GM10266 (cell line): ENCODE measurements at regions not wholly inside any gene's neighbourhood (a gene's known extent, or its start where the extent isn't known, plus 50 kb on each side); places are given as distances from the start of the nearest gene placed in this dataset.

Experiments
- DNase-seq: peaks from one replicate; pipeline ENCODE4 v3.0.0; 2012; ENCODE audit errors: extremely low spot score
- CTCF ChIP-seq: IDR thresholded peaks from 2 replicates; pipeline ENCODE4 v1.5.1; 2012; ENCODE audit warnings: mild to moderate bottlenecking, low read depth; ENCODE audit not compliant: control insufficient read depth, insufficient read depth; ENCODE audit errors: missing control alignments

- peak; percentile 89 for TF ChIP-seq CTCF
- peak; percentile 76 for DNase-seq
Measured at GRCh38 chr6:159104163-159104925, 59.6 kb upstream of the TAGAP start.

GRCh38 chr6:159103396-159104162 lies 58.8 kb upstream of the TAGAP start:
- no peak for TF ChIP-seq CTCF

GRCh38 chr6:159102373-159103160 lies 57.8 kb upstream of the TAGAP start:
- no peak for TF ChIP-seq CTCF
- no peak for DNase-seq

More at GRCh38 chr6:159103396-159104162, 58.8 kb upstream of the TAGAP start:
- DNase-seq, result no peak

- no peak for DNase-seq
- no peak for TF ChIP-seq CTCF
Measured at GRCh38 chr6:159101656-159102055, 56.9 kb upstream of the TAGAP start.

- DNase-seq, result no peak
- TF ChIP-seq CTCF, result no peak
Measured at GRCh38 chr6:159100395-159101182, 55.8 kb upstream of the TAGAP start.

- no peak for TF ChIP-seq CTCF
Measured at GRCh38 chr6:159099961-159100360, 55.2 kb upstream of the TAGAP start.

More at GRCh38 chr6:159099961-159100360, 55.2 kb upstream of the TAGAP start:
- no peak for DNase-seq
